NCI-H2227 (cell line): ENCODE measurements at regions not wholly inside any gene's neighbourhood (a gene's known extent, or its start where the extent isn't known, plus 50 kb on each side); places are given as distances from the start of the nearest gene placed in this dataset.
"Not testable (repeated sequence)": the region's sequence is repeated elsewhere in the genome, so short reads cannot be mapped to it uniquely, and the experiment has no call there.

ENCODE experiments used
- DNase-seq: peaks from one replicate; lab custom pipeline; 2025; ENCODE audit not compliant: unreplicated experiment; lab: John Stamatoyannopoulos, UW

DNA sequence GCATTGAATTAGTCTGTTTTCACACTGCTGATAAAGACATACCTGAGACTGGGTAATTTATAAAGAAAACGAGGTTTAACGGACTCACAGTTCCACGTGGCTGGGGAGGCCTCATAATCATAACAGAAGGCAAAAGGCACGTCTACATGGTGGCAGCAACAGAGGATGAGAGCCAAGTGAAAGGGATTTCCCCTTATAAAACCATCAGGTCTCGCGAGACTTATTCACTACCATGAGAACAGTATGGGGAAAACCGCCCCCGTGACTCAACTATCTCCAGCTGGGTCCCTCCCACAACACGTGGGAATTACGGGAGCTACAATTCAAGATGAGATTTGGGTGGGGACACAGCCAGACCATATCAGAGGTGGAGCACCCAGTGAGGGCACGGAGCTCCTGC, 442.0 kb upstream of the MYT1L start:
- DNase-seq: not testable (repeated sequence)

DNA sequence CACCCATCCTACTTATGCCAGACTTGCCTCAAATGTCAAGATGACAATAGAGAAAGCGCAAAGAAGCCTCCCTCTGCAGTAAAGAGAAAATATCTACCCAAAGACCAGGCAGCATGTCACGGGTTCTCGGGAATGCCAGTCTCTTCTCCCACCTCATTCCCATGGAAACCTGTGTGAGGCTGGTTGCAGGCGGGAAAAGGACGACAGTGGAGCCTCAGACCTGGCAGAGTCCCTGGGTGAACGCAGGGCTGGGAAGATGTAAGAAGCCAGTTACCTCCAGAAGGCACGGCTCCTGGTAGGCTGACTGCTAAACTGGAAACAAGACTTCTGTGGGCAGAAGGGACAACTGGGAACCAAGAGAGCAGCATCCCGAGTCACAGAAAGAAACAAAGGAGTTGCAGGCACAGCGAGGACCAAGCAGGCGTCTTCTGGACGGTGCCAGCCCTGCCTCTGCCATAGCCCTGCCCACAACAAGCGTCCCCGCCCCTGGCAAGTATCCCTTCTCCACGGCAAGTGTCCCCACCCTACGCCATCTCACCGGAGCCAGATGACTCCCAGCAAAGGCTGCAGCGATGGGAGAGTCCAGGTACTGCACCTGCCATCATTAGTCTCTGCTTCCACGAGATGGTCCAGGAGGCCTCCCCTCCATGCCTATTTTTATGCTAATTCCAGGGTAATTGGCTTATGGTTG, 440.8 kb upstream of the MYT1L start:
- no peak for DNase-seq

DNA sequence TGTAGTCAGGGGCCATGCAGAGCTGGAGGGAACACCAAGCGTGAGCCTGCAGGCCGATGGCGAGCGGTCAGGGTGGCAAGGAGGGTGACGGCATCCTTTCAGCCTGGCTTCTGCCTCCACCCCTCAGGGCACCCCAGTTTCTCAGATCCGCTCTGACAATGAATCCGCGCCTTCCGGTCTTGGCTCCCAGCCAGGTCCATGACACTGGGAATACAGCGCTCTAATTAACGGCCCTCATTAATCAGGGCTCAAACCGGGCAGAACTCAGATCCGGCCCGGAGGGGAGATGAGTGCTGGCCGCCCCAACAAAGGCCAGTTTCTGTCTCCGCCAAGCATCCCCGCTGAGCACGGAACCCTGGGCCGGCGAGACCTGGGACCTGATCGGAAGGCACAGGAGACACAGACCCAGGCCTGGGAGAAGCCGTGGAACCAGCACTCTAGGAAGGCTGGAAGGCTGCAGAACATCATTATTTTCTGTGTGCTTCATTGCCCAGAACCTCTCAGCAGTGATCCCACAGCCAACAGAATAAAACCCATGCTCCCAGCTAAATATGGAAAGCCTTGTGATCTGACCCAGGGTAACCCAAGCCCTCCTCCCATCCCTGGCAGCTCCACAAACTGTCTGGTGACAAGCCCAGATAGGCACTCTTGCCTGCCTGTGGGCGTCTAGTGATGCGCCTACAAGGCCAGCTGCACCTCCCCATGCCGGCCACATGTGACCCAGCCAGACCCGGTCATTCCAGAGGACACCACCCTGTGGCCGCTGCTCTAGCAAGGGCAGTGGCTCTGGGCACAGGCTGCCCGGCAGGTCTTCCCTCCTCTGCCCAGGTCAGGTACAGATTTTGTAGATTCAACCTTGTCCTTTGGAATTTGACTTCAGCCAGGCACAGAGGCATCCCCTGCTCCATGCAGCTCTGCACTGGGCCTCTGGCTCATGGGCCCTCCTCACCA, 438.7 kb upstream of the MYT1L start:
- DNase-seq: no peak

DNA sequence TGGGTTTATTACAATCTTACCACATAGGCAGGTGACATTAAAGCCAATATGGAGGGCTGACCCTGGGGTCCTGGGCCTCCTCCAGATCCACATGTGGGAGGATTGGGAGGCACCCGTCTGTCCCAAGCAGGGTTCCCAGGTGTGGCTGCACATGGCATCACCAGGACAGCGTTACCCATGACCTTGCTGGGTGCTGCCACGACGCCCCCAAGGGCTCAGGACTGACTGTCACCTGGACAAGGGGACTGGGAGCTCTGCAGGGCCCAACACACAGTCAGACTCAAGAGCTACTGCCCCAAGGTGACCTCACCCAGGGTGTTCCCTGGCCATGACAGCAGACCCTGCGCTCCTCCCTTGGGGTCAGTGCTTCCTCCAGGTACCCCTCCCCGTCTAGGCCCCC, 437.4 kb upstream of the MYT1L start:
- no peak for DNase-seq

DNA sequence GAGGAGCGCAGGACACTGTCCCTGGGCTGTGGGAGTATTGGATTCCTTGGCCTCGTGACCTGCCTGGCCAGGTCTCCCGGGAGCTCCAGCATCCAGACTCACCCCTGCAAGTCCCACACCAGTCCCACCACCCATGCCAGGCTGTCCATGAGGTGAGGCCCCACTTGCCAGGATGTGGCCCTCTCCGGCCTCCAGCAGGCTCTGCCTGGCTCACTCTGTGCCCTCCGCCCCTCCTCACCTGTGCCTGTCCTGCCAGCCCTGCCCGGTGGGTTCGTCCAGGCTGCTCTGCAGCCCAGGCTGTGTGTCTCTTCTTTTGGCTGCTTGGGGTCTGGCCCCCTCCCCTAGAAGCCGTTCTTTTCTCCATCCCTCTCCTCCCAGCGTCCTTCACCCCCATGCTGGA, 436.8 kb upstream of the MYT1L start:
- no peak for DNase-seq

DNA sequence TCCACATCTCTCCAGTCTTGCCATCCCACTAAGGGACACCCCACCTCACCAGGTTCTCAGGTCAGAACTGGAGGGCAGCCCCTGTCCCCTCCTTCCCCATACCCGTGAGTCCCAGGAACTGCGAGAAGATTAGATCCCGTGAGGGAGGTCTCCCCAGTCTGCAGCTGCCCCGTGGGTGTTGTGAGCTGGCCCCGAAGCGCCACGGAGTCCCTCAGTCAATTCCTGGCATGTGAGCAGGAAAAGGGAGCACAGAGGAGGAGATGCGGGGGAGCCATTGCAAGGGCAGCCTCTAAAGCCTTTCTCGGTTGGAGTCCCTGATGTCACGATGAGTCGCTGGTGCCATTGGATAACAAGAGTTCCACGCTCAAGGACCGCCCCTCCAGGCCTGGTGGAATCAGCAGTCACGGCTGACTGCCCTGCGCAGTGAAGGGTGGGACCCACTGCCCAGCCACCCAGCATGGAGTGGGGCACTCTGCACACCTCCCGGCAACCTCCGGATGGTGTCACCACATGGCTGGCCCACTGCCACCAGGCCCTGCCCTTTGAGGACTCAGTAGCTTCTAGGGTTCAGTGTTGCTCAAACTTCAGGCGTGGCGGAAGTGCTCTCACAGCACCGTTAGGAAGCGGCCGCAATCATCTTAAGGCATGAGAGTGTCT, 434.9 kb upstream of the MYT1L start:
- no peak for DNase-seq

DNA sequence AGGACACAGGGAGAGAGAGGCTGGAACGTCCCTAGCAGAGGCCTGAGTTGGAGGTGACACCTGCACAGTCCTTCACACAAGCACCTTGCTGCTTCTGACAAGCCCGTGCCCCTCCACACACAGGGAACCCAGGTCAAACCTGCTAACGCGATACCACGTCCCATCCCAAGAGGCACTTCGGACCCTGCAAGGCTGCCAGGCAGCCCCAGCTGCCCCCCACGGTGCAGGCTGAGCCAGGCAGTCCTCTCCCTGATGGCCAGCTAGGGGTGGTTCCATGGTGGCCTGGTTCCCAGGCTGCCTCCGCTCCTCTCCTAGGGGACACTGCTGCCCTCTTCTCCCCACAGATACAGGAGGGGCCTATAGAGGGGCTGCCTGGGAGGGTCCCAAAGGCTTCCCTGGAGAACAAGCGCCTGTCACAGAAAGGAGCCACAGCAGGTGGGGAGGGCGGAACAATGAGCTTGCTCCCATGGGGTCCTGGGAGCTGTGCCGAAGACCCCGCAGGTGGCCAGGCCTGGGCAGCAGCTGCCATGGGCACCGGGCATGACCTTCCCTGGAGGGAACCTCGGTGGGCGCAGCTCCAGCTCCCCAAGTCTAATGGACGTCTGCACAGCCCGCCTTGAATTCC, 434.2 kb upstream of the MYT1L start:
- no peak for DNase-seq

DNA sequence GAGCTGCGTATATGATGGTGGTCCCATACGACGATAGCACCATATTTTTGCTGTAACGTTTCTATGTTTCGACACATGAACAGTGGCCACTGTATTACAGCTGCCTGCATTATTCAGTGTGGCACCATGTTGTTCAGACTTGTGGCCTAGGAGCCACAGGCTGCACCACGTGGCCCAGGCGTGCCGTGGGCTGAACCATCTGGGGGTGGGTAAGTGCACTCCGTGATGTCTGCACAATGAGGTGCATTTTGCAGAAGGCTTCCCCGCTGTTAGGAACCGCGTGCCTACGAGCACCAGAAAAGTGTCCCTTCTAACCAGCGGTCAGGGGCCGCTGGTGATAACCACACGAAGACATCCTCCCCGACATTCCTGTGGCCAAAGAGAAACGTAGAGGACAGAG, 433.7 kb upstream of the MYT1L start:
- no peak for DNase-seq

DNA sequence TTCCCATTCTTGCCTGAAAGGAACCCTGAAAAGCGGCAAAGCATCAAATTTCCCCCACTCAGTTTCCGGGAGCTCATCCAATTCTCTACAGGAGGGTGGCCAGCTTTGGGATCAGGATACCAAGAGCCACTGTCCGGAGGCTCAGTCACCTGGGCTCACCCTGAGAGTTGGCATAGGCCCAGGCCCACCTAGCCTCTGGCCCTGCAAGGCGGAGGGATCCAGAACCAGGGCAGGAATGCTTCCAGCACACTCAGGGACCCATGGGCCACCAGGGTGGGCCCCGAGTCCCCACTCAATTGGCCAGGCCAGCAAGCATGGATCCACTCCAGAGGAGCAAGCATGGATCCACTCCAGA, 432.9 kb upstream of the MYT1L start:
- no peak for DNase-seq

DNA sequence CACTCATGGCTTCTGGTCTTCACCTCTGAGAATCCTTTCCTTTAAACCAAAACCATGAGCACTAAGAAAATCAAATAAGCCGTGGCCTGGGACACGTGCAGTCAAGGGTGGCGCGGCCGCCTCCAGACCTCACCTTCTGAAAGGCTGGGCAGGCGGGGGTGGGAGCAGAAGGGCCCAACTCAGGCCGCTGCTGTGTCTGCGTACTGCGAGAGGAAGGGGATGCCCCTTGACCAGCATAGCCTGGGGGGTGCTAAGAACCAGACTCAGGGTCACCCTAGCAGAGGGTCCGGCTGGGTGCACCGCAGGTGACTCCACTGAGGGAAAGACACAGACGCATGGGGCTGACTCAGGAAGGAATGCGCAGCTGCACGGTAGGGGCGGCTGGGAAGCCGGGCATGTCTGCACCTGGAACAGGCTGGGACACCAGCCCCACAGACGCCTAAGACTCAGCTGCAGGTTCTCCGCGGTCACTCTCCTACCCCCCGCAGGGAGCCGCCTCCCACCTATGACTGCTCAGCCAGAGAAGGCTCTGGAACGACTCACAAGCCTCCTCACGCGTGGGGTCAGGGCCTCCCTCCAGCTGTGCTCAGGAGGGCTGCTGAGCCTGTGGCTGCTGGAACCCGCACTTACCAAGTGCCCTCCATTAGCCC, 432.4 kb upstream of the MYT1L start:
- no peak for DNase-seq

DNA sequence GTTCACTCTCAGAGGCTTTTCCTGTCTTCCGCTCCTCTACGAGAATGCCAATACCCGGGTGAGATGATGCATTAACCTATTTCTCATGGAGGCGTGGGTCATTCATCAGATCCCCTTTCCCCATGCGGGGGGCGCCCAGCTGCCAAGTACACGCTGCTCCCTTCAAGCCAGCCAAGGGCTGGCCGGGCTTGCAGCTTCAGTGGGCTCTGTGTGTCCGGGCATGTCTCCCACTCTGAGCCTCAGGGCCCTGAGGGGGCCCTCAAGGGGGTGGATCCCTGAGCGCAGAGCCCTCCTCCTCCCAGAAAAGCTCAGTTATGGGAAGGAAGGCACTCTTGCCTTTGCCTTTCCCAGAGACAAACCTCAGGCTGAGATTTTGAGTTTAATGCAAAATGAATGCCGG, 431.8 kb upstream of the MYT1L start:
- no peak for DNase-seq

DNA sequence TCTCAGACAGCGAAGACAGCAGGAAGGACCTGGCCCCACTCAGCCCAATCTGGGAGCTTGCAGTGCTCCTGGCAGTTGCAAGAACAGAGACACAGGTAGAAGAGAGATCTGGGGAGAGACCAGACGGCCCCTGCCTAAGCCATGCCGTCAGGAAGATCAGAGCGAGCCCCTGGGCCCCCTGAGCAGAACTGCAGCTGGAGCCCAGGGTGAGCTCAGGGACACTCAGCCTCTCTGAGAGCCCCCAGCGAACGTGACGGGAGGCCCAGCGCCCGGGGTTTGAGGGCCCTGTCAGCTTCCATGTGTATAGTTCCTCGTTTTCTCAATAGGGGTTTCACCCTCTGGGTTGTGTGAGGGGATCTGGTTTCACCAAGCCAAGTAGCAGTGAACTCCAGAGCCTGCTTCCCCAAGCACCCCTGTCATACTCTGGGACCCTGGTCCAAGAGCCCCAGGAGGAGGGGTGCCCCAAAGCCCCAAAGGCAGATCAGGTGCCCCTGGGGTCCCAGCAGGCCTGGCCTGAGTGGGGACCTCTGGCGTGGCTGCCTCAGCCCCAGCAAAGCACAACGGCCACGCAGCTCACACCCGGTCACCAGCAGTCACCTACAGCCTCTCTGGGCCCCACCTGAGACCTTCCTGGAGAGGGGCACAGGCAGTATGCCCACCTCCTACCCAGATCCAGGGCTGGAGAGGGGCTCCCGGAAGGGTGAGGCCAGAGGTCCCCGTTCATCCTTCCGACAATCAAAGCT, 431.3 kb upstream of the MYT1L start:
- no peak for DNase-seq

DNA sequence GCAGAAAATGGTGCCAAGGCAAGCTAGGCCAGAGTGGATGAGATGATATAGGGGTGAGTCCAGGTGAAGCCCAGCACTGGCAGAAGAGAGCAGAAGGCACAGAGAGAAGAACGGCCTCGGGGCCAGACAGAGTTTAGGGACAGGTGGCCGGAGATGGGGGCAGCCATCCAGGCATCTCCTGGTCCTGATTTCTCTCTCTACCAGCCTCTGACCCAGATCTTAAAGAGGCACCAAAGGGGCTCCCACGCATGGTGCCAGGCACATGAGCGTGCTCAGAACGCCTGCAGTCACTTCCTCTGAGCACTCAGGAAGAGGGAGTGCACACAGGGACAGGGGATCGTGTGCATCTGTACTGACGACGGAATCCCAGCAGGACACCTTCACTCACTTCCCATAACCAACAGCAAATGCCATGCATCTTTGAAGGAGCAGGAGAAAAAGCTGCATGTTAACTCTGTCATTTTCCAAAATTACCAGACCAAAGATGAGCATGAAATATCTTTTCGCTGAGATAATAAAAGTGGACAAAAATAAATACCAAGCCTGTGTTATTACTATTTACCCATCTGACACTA, 427.8 kb upstream of the MYT1L start:
- DNase-seq: no peak

DNA sequence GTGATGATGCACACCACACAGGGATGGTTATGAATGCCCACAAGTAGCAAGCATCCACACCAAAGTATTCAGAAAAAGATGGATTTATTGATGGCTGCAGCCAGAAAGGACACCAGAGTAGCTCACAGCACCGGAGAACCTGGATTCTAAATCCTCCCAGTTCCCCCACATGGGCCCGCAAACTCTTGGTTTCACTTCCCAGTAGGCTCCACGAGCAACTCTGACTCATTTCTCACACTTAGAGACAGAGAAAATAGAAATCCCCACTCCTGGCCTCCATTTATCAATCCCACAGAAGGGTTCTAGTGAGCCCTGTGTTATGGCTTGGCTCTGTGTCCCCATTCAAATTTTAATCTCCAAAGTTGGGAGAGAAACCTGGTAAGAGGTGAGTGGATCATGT, 426.7 kb upstream of the MYT1L start:
- DNase-seq: no peak

DNA sequence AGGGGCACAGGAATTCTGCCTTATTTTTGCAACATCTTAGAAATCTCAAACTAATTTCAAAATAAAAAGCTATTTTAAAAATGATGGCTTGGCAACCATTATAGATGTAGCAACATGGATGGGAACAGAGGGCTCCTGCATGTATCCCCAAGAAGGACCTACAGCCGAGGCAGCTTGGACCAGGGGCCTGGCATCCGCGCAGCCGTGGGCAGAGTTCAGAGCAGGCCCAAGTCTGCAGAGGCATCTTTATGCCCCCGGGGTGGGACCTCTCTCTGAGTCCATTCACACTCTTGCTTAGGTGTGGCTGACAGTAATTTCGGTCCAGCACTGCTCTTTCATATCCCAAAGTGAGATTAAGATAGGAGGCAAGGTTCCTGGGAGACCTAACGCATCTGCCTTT, 425.8 kb upstream of the MYT1L start:
- DNase-seq: no peak

DNA sequence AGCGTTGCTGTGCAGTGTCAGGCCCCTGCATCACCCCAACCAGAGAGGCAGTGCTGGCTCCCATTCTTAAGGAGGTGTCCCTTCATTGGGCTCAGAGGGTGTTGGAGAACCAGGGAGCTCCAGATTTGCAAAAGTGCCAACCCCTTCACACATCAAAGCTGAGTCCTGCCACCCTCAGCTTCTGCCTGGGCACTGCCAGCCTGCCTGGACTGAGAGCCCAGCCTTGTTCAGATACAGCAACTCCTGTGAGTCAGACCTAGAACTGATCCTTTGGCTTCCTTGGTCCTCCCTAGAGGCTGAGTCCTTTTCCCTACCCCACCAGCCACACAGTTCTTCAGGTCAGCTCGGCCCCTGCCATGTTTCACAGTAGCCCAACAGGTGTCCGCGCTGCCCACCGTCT, 424.9 kb upstream of the MYT1L start:
- DNase-seq: no peak

DNA sequence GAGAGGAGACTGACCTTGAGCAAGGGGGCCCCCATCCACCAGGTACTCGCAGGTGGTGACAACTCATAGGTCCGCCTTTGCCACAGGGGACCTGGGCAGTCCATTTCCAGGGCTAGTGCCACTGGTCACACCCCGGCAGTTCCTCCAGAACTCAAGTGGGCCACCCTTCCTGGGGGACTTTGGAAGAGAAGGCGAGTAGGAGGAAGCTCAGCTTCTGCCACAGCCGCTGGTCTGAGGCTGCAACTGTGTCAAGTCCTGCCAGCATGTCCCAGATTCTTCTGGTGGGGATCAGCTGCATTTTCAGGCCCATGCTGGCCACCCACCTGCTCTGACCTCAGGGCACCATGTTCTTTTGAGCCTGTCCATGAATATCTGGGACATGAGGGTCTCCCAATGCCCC, 423.9 kb upstream of the MYT1L start:
- DNase-seq: no peak

DNA sequence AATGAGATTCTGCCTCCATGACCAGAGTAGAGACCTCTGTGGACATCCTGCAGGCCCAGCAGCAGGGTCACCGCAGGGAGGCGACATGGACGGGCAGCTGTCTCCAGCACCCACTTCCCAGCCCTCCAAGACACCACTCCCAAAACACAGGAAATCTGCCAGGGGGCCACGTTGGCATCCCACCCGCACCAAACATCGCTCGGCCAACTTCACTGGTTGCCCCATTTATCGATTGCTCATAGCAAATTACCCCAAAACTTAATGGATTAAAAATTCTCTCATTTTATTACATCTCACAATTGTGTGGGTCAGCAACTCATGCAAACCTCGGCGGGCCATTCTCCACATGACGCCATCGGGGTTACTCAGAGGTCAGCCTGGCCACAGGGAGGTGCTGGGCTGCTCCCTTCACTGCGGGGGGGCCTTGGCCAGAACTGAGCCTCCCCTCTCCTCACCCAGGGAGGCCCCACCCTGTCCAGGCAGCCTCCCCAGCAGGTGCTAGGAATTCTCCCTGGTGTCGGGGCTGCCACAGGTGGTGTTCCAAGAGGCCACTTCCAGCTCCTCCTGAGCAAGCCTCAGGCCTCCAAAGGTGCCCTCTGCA, 420.7 kb upstream of the MYT1L start:
- no peak for DNase-seq

DNA sequence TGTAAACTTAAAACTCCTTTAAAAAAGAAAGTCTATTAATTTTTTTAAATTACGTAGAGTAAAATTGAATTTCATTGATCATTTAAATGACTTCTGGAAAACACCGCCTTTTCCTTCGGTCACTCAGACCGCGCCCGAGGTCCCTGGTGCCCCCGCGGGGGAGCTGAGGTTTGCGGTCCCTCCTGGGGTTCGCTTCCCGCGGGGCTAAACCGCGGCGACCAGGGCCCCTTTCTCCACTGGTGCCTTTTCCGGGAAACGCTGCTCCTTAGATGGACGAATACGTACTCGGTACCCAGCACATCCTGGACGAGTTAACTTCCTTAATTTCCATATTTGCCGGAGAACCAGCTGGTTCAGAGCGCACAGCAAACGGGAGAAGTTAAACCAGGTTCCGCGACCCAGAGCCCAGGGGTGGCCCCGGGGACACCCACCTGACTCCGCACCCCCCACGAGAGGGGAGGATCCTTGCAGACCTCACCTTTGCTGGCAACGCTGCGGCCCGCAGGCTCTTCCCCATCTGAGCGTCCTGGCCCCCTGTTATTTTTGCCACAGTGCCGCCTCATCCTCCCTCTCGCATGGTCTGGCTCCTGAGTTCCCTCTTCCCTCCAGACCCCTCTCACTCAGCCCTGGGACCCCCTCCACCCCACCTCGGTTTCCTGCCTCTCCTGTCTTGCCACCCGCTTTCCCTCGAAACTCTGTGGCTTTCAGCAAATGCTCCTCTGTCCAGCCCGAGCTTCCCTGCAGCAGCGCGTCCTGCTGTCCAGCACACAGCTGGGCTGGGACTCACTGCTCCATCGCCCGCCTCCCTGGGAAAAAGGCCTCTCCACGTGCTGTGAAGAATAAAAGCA, 420.0 kb upstream of the MYT1L start:
- DNase-seq: no peak
